HG03060 (cell line): ENCODE measurements at regions not wholly inside any gene's neighbourhood (a gene's known extent, or its start where the extent isn't known, plus 50 kb on each side); places are given as distances from the start of the nearest gene placed in this dataset.

Experiments used
- ATAC-seq: cut with Tn5 transposase; IDR thresholded peaks from one replicate; pipeline ENCODE4 v1.9.1; 2021; ENCODE audit warnings: low read depth, moderate number of reproducible peaks; ENCODE audit not compliant: unreplicated experiment

DNA sequence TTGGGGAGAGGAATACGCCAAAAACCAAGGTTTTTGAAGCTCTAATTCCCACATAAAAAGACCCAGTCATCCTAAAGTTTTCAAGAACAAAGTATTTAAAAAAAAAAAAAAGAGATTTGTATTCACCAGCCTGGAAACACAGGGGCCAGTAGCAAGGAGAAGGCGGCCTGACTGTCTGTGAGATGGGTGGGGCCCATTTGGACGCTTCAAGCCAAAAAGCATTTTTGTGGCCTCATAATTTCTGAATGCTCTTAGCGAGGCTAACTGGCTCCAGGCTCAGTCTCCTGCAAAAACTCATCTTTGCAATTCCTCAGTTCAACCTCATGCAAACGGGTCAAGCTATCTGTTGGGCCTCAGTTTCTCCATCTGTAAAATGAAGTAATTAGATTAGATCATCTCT, 514.1 kb downstream of the MED13L start:
- no peak for ATAC-seq

DNA sequence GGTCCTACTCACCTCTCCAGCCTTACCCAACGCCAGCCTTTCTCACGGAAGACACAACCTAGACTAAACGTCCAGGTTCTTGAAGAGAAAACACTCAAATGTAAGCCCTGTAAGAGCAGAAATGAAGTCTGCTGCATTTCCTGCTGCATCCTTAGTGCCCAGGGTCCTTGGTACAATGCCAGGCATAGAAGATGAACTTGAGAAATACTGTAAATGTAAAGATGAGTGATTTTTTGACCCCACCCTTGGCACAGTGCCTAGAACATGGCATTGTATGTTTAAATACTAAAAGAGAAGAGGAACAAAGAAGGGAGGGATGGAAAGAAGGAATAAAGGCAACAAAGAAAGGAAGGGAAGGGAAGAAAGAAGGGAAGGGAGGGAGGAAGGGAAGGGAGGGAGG, 514.6 kb downstream of the MED13L start:
- no peak for ATAC-seq

DNA sequence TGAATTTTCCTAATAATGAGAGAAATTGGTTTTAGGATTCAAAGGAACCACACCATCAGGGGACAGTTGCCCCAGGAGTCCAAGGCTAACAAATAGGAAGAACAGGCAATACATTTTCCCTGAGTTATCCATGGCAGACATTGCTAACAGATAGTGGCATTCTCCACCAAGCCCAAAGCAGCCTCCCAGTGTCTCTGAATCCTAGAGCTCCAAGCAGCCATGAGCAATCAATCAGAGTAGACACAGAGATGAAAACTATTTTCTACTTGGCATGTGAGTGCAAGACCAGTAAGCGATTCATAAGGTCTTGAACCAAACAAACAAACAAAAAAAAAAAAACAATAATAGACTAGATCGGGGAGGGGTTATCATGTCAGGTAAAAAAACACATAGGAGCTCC, 515.7 kb downstream of the MED13L start:
- no peak for ATAC-seq

DNA sequence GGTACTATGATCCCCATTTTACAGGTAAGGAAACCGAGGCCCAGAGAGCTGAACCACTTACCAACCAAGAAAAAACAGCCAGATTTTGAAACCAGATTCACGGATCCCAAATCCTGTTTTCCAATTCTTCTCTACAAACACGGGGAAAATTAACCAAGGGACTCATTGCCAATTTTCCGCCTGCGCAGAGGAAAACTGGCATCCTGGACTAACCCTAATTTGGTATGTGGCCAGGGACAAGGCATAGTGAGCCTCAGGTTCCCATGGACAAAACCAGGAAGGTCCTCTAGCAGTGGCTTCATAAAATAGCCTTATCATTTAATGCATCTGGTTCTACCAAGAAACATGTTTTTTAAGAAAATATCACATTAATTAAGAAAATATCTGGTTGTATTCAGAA, 517.3 kb downstream of the MED13L start:
- no peak for ATAC-seq

DNA sequence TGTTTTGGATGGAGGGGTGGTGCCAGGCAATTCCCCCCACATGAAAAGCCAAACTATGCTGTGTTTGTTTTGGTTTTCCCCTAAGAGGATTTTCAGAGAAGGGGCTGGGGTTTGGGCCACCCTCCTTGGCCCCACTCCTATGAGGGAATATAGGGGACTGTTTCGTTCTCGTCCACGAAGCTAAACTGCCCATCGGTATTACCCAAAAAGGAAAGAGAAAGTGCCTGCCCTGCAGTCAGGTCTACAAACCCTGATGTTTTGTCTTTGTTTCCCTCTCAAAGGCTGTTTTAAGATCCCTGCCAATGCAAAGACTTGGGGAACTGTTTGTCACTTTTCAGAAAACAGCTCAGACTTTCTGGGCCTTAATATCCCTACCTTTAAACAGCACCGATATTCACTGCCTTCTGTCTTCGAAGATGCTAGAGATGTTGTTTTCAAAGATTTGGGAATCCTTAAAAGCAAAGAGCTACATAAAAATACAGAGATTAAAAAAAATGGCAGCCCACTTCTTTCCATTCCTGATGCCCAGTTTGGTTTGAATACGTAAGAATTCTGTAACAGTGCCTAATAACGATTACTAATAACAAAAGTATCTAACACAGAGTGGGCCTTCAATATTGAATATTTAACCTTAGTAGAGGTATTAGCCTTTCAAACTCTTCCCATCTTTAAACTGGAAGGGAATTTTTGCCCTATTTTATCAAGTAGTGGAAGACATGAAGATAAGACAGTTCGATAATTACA, 518.4 kb downstream of the MED13L start:
- ATAC-seq: no peak

DNA sequence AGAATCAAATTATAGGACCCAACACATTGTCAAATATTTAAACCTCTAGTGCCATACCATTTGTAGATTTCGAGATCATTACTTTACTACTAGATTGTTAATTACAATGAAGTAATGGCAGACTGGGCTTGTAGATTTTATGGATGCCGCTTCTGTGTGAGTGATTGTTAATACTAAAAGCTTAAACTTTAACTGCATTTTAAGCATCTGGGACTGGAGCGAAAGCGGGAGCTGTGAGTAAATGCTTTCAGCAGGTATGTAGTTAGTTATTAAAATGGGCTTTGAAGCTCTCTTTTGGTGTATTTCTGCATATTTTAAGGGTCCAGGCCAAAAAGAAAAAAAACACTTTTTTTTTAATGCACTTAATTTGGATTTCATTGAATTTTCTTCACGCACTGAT, 519.3 kb downstream of the MED13L start:
- ATAC-seq: no peak

DNA sequence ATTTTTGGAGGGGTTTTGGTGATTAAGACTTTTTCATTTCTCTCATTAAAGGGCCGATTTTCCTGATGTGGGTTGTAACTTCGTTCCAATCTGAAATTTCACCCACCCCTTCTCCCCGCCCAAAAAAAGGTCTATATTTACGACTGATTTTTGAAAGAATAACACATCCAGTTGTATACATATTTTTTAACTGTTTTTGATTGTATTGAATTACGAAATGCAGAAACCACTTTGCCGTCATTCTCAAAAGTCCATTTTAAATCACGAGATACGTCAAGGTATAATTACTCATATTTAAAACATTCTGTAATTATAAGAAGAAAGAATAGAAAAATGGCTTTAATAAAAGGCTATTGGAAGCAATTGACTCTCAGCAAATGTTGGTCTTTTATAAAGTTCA, 520.7 kb downstream of the MED13L start:
- no peak for ATAC-seq

DNA sequence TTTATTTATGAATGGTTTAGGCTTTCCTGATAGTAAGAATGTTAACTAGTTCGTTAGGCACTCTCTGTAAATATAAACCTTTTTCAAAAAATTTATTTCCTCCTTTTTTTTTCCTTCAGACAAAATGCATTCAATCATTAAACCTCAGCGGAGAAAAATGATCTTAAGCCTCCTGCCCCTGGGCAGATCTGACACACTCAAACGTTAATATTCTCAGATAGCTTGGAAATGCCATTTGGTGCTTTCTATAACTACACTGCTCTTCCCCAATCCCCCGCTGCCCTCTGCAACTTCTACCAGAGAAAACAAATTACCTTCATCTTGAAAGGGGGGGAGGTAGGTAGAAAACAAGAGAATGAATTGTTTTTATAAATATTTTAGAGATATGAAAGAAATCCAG, 521.2 kb downstream of the MED13L start:
- ATAC-seq: no peak

DNA sequence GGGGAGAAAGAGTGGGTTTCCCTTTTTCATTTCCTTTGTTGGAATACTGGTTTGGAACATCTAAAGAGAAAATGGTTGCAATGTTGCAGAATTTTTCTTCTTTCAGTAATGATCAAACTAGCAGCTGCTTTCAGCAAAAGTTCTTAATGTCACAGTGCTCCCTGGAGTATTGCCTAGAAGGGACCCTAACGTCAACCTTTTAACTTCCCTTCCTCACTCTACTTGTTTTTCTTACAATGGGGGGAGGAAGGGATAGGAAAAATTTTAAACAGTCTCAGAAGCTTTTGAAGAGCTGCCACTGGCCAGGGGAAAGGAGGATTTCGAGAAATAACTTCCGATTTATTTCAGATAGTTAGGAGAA, 521.8 kb downstream of the MED13L start:
- no peak for ATAC-seq

DNA sequence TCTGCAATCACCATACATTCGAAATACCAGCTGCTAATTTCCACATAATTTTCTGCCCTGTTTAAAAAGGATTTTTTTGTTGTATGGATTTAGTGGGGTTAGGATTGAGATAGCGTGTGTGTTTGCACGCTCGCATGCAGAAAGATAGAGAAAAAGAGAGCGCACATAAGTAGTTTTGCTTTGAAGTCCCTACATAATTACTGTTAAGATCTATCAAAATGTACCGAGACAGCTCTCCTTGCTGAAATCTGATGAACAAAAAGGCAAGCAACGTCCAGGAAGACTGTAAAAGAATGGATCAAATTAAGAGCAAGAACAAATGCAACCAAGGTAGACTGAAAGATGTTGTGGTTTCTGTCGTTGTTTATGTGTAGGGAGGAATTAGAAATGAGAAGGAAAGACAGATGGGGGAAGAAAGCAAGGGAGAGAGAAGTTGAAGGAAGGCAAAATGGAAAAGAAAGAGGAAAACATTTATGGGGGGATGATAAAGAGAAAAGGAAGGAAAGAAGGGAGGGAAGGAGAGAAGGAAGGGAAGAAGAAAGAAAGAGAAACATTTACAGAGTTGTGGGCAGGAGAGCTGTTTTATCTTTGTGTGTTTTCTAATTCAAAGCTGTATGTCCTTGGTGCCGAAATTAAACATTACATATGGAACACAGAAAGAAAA, 522.3 kb downstream of the MED13L start:
- no peak for ATAC-seq

DNA sequence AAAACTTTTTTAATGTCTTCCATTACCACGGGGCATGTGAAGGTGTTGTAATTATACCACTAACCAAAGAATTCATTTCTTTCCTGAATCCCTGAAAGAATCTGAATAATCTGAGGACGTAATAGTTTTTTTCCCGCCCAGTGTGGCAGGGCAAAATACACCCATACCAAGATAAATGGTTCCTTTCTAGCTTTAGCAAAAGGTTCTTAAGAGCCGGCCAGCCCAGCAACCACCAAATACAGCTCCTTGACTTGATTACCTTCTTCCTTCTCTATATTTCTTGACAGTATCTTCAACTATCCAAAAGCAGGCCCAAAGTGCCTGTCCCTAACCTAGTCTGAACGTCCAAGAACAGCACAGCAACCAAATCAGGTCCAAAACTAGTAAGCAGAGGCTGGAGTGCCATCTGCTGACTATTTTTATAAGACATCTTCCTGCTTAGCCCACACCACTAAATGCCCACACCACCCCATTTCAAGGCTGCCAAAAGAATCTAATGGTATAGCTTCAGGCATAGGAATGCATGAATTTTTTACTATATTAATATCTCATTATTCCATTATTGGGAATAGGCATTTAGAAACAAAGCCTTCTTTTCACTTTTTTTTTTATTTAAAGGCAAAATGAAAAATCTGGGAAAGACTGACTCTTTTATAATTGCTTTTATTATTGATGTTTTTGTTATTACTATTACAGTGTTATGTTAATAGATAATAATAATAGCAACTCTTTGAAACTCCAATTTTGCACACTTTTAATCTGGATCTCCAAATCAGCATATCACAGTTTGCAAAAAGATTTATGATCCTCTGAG, 524.4 kb downstream of the MED13L start:
- ATAC-seq: peak; percentile 42

DNA sequence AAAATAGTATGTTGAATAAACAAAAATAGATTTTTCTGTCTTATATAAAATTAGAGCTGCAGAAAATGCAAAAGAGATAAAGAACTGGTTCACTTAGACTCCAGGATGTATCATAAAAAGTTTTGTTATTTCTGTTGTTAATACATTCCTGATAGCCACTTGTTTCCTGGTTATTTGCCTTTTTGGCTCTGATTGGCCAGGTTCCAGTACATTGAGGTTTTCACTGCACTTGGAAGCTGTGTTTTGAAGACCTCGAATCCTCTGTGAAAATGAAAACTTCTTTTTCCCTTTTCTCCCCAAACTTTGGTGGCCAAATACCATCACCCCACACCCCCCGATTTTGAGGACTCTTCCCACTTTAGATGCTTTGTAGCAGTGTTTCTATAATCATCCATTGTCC, 525.3 kb downstream of the MED13L start:
- no peak for ATAC-seq

DNA sequence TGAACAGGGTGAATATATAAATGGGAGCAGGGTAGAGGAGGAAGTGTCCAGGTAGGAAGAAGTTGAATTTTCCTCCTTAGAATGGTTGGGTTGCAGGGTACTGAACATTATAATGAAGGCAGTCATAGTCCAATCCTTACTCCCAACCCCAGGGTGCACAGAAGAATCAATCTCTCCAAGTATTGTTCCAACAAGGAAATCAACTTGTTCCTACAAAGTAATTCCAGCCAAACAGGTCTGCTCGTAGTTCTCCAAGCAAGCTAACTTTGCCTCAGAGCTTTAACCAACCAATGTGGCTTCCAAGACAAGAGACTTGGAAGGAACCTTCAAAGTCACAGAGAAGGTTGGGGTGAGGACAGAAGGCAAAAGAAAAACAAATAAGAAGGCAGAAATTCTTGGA, 527.2 kb downstream of the MED13L start:
- no peak for ATAC-seq

DNA sequence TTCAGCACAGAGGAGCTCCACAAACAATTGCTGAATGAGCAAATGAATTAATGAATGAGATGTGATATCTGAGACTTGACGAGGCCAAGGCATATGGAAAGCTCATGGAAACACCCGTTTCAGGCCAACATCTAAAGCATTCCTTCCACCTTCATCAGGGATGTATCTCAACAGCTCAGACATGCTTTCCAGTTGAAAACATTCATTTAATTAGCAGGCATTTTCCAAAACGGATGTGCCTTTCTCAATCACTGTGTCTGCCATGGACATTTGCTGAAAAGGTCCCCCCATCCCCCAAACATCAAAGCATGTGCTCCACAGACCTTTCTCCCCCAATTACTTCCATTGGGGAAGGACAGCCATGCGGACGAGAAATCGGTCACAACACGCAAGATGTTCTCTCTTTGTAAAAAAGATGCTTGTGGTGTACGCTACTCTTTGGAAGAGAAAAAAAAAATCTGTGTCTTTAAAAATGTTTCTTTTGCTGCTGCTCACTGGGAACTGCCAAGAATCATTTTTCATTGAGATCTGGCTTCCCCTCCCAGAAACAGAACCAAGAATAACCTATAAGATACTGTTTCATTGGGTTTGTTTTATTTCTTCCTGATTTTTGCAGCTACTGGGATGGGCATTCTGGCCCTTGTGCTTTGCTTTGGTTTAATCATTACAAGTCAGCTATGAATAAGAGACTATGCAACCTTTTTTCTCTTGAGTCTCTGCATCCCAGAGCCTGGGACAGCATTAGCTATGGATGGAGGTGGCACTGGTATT, 528.2 kb downstream of the MED13L start:
- ATAC-seq: no peak

DNA sequence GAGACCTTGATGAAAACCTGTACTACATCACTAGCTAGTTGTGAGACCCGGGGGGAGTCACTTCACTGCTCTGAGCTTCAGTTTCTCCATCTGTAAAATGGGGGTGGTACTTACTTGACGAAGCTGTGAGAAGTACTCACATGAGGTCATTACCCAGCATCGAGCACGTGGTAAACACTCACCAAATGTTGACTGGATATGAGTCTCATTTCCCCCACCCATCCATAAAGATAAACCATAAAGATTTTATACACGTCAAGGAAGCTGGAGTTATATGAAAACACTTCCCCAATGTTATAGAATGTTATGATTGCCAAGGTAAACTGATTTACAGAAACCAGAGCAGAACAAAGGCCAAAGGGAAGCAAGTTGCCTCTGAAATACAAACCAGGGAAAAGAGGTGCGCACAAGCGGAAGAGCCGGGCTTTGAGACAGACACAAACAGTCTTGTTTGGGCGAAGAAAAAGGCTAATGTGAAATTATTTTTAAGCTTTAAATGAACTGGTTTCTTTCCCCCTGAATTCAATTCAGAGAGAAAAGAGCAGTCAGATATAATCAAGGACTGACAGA, 536.8 kb downstream of the MED13L start:
- ATAC-seq: no peak

DNA sequence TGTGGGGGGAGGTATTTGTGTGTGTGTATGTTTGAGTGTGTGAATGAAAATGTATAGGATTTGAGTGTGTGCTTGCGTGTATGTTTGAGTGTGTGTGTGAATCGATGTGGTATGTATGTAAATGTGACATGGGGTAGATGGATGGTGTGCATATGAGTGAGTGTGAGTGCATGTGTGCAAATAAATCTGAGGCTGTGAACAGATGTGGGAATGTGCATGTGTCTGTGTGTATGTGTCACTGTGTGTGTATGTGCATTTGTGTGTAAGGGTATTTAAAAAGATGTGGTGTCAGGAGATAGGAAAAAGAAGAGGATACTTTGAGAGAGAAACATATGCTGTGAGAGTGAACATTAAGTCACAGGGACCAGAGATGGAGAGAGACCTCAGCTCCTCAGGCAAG, 539.6 kb downstream of the MED13L start:
- ATAC-seq: no peak

DNA sequence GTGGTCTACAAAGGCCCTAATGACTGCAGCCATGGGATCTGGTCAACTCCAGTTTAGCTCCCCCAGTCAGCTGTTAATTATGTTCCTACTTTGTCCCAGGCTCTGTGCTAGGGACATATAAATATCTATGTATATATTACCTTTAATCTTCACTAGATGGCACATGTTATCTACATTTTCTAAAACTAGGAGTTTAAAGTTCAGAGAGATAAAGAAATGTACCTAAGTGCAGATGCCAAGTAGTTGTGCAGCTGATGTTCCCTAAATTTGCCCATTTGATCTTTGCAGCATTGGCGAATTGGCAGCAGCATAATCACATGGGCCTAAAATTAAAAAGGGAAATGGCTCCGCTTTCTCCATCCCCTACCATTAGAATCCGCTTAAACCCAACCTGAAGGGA, 541.1 kb downstream of the MED13L start:
- ATAC-seq: no peak

DNA sequence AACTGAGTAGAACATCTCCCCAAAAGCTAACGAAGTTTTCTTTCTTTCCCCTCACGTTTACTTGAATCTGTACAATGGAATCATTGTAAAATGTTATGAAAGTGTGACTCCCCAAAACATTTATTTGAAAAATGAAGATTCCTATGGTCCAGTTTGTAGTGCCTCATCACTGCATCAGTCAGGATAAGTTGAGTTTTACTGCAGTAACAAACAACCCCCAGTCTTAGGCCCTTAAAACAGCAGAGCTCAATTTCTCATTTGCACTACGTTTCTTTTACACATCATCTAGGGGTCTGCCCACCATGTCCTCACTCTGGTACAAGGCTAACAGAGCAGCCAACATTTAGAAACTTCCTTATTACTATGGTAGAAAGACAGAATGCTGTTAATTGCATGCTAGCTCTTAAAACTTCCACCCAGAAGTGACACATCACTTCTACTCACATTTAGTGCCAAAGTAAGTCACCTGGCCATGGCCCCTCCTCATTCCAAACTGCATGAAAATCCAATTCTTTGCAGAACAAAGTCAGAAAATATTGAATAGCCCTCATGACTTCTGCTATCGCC, 546.4 kb downstream of the MED13L start:
- no peak for ATAC-seq

DNA sequence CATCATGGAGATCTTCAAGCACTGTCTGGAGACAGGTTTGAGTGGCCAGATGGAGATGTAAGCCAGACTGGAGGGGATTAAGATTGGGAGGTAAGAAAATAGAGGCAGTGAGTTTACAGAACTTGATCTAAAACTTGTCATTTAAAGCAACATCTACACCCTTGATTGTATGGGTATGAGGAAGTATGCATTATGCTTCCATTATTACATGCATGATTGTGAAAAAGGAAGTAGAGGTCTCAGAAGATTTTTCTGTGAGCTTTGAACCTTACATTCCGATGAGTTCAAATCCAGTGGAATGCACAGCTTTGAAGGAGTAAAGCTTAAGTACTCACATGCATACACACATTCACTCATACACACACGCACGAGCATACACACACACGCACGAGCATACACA, 550.8 kb downstream of the MED13L start:
- ATAC-seq: no peak

DNA sequence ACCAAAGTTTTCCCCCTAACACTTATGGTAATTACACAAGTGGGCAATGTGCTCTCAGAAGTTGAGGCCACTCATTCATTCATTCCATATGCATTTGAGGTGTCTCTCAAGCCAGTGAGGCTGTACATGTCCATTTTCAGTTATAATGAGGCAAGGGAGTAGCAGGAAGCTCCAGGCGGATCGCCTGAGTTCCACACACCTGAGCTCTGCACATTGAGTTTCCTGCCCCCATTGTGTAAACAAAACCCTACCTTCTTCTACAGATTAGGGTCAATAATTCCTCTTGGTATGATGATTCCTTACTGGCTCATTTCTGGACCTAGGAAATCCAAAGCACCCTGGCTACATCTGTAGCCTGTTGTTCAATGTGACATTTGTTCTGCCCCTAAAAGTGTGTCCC, 555.3 kb downstream of the MED13L start:
- no peak for ATAC-seq
